ENCODE measurements at regions not wholly inside any gene's neighbourhood (a gene's known extent, or its start where the extent isn't known, plus 50 kb on each side); places are given as distances from the start of the nearest gene placed in this dataset.

GRCh38 chr22:35489239-35489638, 51.4 kb upstream of the RASD2 start:
- no peak for TF ChIP-seq CTCF (IDR thresholded peaks at IDR 0.05)
- no peak for TF ChIP-seq EZH2 (IDR thresholded peaks at IDR 0.05)
- no peak for TF ChIP-seq EZH2phosphoT487 (IDR thresholded peaks at IDR 0.05)
